Ishikawa (cell line): ENCODE measurements at regions not wholly inside any gene's neighbourhood (a gene's known extent, or its start where the extent isn't known, plus 50 kb on each side); places are given as distances from the start of the nearest gene placed in this dataset.

Experiments used
- CEBPB ChIP-seq: IDR thresholded peaks from 2 replicates; pipeline ENCODE4 v1.6.1; 2012
- CREB1 ChIP-seq: IDR thresholded peaks from 2 replicates; pipeline ENCODE4 v1.6.1; 2012; ENCODE audit warnings: low read depth
- EGR1 ChIP-seq: IDR thresholded peaks from 2 replicates; pipeline ENCODE4 v1.6.1; 2012
- EP300 ChIP-seq: IDR thresholded peaks from 2 replicates; pipeline ENCODE4 v1.6.1; 2012; ENCODE audit warnings: borderline replicate concordance
- FOXM1 ChIP-seq: IDR thresholded peaks from 2 replicates; pipeline ENCODE4 v1.6.1; 2012; ENCODE audit warnings: low read depth, borderline replicate concordance
- NFIC ChIP-seq: IDR thresholded peaks from 2 replicates; pipeline ENCODE4 v1.6.1; 2012
- RAD21 ChIP-seq: IDR thresholded peaks from 2 replicates; pipeline ENCODE4 v1.6.1; 2012; ENCODE audit warnings: low read depth
- REST ChIP-seq: IDR thresholded peaks from 2 replicates; pipeline ENCODE4 v1.6.1; 2012; ENCODE audit warnings: low read depth, mild to moderate bottlenecking
- TAF1 ChIP-seq: IDR thresholded peaks from 2 replicates; pipeline ENCODE4 v1.6.1; 2012; ENCODE audit warnings: low read depth, mild to moderate bottlenecking
- TCF12 ChIP-seq: IDR thresholded peaks from 2 replicates; pipeline ENCODE4 v1.6.1; 2012; ENCODE audit warnings: low read depth
- TEAD4 ChIP-seq: IDR thresholded peaks from 2 replicates; pipeline ENCODE4 v1.6.1; 2012
- YY1 ChIP-seq: IDR thresholded peaks from 2 replicates; pipeline ENCODE4 v1.6.1; 2012; ENCODE audit warnings: low read depth
- ZBTB7A ChIP-seq: IDR thresholded peaks from 2 replicates; pipeline ENCODE4 v1.6.1; 2012; ENCODE audit warnings: low read depth
- TF ChIP-seq, protein P1 (sequence below): IDR thresholded peaks from 2 replicates; pipeline ENCODE4 v1.6.1; 2012
- TF ChIP-seq, protein P2 (sequence below): IDR thresholded peaks from 2 replicates; pipeline ENCODE4 v1.6.1; 2012

GRCh38 chr4:23348789-23349498 is 540.9 kb downstream of the PPARGC1A start:
- TF ChIP-seq EP300 = no peak
- no peak for TF ChIP-seq FOXM1
- no peak for TF ChIP-seq ZBTB7A
- TF ChIP-seq YY1 = no peak
- no peak for TF ChIP-seq TAF1
- TF ChIP-seq REST = no peak
- TF ChIP-seq RAD21 = no peak
- no peak for TF ChIP-seq EGR1
- TF ChIP-seq TEAD4 = no peak
- no peak for TF ChIP-seq CREB1
- TF ChIP-seq NFIC = no peak
- TF ChIP-seq, protein P1, sequence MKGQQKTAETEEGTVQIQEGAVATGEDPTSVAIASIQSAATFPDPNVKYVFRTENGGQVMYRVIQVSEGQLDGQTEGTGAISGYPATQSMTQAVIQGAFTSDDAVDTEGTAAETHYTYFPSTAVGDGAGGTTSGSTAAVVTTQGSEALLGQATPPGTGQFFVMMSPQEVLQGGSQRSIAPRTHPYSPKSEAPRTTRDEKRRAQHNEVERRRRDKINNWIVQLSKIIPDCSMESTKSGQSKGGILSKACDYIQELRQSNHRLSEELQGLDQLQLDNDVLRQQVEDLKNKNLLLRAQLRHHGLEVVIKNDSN = no peak
- TF ChIP-seq, protein P2, sequence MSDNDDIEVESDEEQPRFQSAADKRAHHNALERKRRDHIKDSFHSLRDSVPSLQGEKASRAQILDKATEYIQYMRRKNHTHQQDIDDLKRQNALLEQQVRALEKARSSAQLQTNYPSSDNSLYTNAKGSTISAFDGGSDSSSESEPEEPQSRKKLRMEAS = no peak
- TF ChIP-seq TCF12 = no peak
- TF ChIP-seq CEBPB = no peak

DNA sequence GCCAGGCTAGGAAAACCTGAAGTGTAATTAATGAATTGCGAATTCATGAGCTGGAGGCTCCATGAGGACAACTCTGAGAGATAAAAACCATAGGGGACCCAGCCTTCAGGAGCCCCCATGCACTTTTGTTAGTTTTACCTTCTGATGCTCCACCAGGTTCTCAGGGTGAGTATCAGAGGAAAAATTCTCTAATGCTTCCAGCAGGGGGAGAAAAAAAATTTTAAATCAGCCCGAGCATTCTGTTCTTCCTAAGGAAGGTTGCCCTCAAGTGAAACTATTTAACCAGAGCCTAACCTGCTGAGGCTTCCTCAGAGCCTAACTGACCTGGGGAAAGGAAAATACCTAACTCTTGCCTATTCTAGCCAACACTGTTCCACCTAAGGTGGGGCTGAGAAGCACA is 552.6 kb downstream of the PPARGC1A start:
- no peak for TF ChIP-seq FOXM1

DNA sequence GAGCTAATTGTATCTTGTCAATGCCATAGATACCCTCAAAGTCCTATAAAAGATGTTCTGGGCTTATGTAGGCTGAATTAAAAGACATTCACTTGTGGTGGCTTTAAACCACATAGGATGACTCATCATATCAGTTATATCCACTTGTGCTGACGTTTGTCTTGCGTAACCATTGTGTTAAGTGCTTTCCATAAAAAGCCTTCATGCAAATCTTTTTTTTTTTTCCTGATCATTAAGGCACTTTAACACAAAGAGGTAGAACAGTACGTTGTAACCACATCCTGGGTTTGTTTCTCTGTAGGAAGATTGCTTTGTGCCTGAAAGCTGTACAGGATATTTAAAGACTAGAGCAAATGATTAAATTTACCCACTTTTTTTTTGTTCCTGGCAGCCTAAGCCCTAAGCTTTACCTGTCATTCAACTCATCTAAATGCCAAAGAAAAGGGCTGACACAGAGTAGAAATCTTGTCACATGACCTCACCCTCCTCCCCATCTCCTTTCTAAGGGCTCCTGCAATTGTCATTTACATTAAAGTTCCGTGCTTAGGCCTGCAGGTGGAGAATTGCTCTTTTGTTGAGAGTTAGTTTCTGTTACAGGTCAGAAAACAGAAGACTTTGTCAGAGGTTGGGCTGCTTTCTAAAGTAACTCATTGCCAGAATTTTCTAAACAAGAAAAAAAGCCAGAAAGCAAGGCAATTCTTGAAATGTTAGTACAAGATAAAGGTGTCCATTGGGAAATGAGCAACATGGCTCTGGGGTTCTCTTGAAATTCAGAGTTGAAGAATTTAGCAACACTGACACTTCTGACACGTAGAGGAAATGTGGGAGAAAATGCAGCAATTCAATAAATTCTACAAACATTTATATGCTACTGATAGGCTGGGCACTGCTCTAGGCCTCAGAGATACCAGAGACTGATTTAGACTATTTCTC is 555.6 kb downstream of the PPARGC1A start:
- TF ChIP-seq TEAD4 (0 out of 2 replicates have a peak, but pooled peaks have one; percentile 37), EGR1 (no peak), TCF12 (no peak), EP300 (peak; percentile 70; the same call in 1 of the 2 replicates), RAD21 (peak; percentile 21), ZBTB7A (no peak), CEBPB (peak; percentile 93), REST (no peak), CREB1 (peak; percentile 60; the same call in 1 of the 2 replicates), YY1 (no peak), NFIC (no peak), FOXM1 (no peak), TAF1 (no peak)
- TF ChIP-seq, protein P2 = no peak
- TF ChIP-seq, protein P1 = peak; percentile 76

- TF ChIP-seq RAD21 (no peak), TAF1 (no peak), EP300 (no peak), REST (no peak), ZBTB7A (no peak), CEBPB (no peak), CREB1 (no peak), NFIC (no peak), YY1 (no peak), TEAD4 (no peak), FOXM1 (no peak), TCF12 (no peak), EGR1 (no peak)
- TF ChIP-seq, protein P2 = no peak
- TF ChIP-seq, protein P1 = no peak
Observed at GRCh38 chr4:23333556-23333945, 556.3 kb downstream of the PPARGC1A start.
